ENCODE measurements at regions not wholly inside any gene's neighbourhood (a gene's known extent, or its start where the extent isn't known, plus 50 kb on each side); places are given as distances from the start of the nearest gene placed in this dataset.

DNA sequence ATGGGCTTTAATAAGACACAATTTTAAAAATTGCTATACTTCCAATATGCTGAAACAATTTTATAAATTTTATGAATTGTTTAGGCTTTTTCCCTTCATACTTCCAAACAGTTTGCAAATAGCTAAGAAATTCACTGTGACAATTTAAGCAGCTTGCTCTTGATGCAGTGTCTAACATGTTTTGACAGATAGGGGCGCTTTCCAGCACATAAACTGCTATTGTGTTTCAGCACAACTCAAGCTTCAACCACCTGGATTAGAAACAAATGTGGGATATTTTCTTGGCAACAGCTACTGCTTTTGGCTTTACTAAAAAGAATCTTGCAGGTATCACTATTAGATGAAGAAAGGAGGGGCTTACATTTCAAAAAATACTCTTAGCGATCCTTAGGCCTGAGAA lies 565.8 kb upstream of the DPPA4 start:
- no peaks in the 10 kb centered on the region for H3K36me3 ChIP-seq (ENCODE audit: control insufficient read depth in 3 of 3, insufficient read depth in 2 of 3, low read depth in 1 of 3, low read length in 3 of 3)
- 73 to 80% (median 80%) methylated on average over 2 of the region's 2 CpGs for WGBS, 3 donors
- FAIRE-seq (no peak), DNase-seq (no peak)
- peaks cover 0 to 9% of the 10 kb centered on the region in 2 donors for H3K9me3 ChIP-seq (ENCODE audit: control insufficient read depth in 2 of 2, insufficient read depth in 1 of 2, low read depth in 1 of 2, low read length in 1 of 2)
- H3K27me3 ChIP-seq (ENCODE audit: control insufficient read depth in 3 of 3, insufficient read depth in 3 of 3, low read length in 3 of 3), result no peaks in the 10 kb centered on the region
- no peaks in the 10 kb centered on the region for H3K4me1 ChIP-seq (ENCODE audit: control insufficient read depth in 3 of 3, insufficient read depth in 2 of 3, low read depth in 1 of 3, low read length in 2 of 3)
- no peak overlapping the region for H3K4me3 ChIP-seq (ENCODE audit: low read depth in 1 of 3, low read length in 3 of 3)
- no peak overlapping the region for H3K27ac ChIP-seq (ENCODE audit: low read depth in 1 of 3, low read length in 2 of 3)

DNA sequence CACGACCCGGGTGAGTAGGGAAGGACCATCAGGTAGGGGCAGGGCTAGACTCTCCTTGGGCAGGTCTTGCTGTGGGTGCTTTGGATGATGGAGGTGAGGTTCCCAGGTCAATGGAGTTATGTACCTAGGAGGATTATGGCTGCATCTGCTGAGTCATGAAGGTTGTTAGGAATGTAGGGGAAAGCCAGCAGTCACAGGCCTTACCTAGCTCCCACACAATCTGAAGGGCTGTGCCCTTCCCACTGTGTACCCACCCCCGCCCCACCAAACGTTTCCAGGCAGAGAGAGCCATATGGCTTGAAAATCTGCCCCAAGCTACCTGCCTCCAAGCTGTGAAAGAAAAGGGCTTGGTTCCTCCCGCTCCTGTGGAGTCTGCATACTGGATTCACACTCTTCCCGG lies 573.4 kb upstream of the DPPA4 start:
- DNase-seq (no peak), FAIRE-seq (no peak)
- H3K4me3 ChIP-seq (ENCODE audit: low read depth in 1 of 3, low read length in 3 of 3), result no peak overlapping the region
- no peaks in the 10 kb centered on the region for H3K36me3 ChIP-seq (ENCODE audit: control insufficient read depth in 3 of 3, insufficient read depth in 2 of 3, low read depth in 1 of 3, low read length in 3 of 3)
- WGBS, 3 donors, result 46 to 80% (median 70%) methylated on average over 6 of the region's 6 CpGs
- no peak overlapping the region for H3K27ac ChIP-seq (ENCODE audit: low read depth in 1 of 3, low read length in 2 of 3)
- H3K27me3 ChIP-seq (ENCODE audit: control insufficient read depth in 3 of 3, insufficient read depth in 3 of 3, low read length in 3 of 3), result no peaks in the 10 kb centered on the region
- H3K4me1 ChIP-seq (ENCODE audit: control insufficient read depth in 3 of 3, insufficient read depth in 2 of 3, low read depth in 1 of 3, low read length in 2 of 3), result no peaks in the 10 kb centered on the region
- H3K9me3 ChIP-seq (ENCODE audit: control insufficient read depth in 2 of 2, insufficient read depth in 1 of 2, low read depth in 1 of 2, low read length in 1 of 2), result peaks cover 0 to 8% of the 10 kb centered on the region in 2 donors

GRCh38 chr3:109918740-109919139 lies 581.4 kb upstream of the DPPA4 start:
- Histone ChIP-seq H3K27me3 (ENCODE audit: control insufficient read depth in 3 of 3, insufficient read depth in 3 of 3, low read length in 3 of 3) (no peaks in the 10 kb centered on the region), H3K4me1 (ENCODE audit: control insufficient read depth in 3 of 3, insufficient read depth in 2 of 3, low read depth in 1 of 3, low read length in 2 of 3) (no peaks in the 10 kb centered on the region), H3K9me3 (ENCODE audit: control insufficient read depth in 2 of 2, insufficient read depth in 1 of 2, low read depth in 1 of 2, low read length in 1 of 2) (no peaks in the 10 kb centered on the region), H3K4me3 (ENCODE audit: low read depth in 1 of 3, low read length in 3 of 3) (no peak overlapping the region), H3K36me3 (ENCODE audit: control insufficient read depth in 3 of 3, insufficient read depth in 2 of 3, low read depth in 1 of 3, low read length in 3 of 3) (no peaks in the 10 kb centered on the region), H3K27ac (ENCODE audit: low read depth in 1 of 3, low read length in 2 of 3) (no peak overlapping the region)
- DNase-seq, result no peak
- no peak for FAIRE-seq
- WGBS, 3 donors, result 52 to 63% (median 54%) methylated on average over 2 of the region's 2 CpGs

DNA sequence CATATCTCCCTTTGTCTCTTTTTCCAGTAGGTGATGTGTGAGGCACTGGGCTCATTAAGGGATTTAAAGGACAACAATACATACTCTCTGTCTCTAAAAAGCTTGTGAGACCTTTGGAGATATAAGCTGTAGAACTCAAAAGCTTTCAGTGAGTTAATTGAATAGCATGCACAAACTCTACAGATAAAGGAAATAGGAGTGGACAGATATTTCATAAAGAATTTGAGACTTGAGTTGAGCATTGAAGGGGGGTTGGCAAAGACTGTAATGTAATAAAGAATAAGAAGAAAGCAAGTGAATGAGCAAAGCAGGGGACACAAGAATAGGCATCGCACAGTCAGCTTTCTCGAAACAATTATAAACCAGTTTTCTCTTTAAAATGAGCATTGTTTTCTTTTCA lies 583.4 kb upstream of the DPPA4 start:
- H3K9me3 ChIP-seq (ENCODE audit: control insufficient read depth in 2 of 2, insufficient read depth in 1 of 2, low read depth in 1 of 2, low read length in 1 of 2), result no peaks in the 10 kb centered on the region
- no peak for DNase-seq
- no peaks in the 10 kb centered on the region for H3K27me3 ChIP-seq (ENCODE audit: control insufficient read depth in 3 of 3, insufficient read depth in 3 of 3, low read length in 3 of 3)
- WGBS, 3 donors, result 95 to 98% (median 97%) methylated on average over 2 of the region's 2 CpGs
- no peaks in the 10 kb centered on the region for H3K4me1 ChIP-seq (ENCODE audit: control insufficient read depth in 3 of 3, insufficient read depth in 2 of 3, low read depth in 1 of 3, low read length in 2 of 3)
- H3K36me3 ChIP-seq (ENCODE audit: control insufficient read depth in 3 of 3, insufficient read depth in 2 of 3, low read depth in 1 of 3, low read length in 3 of 3), result no peaks in the 10 kb centered on the region
- H3K27ac ChIP-seq (ENCODE audit: low read depth in 1 of 3, low read length in 2 of 3), result no peak overlapping the region
- H3K4me3 ChIP-seq (ENCODE audit: low read depth in 1 of 3, low read length in 3 of 3), result no peak overlapping the region
- FAIRE-seq, result no peak

GRCh38 chr3:109921509-109921908 lies 584.2 kb upstream of the DPPA4 start:
- FAIRE-seq (no peak), DNase-seq (no peak)
- Histone ChIP-seq H3K4me3 (ENCODE audit: low read depth in 1 of 3, low read length in 3 of 3) (no peak overlapping the region), H3K4me1 (ENCODE audit: control insufficient read depth in 3 of 3, insufficient read depth in 2 of 3, low read depth in 1 of 3, low read length in 2 of 3) (no peaks in the 10 kb centered on the region), H3K36me3 (ENCODE audit: control insufficient read depth in 3 of 3, insufficient read depth in 2 of 3, low read depth in 1 of 3, low read length in 3 of 3) (no peaks in the 10 kb centered on the region), H3K9me3 (ENCODE audit: control insufficient read depth in 2 of 2, insufficient read depth in 1 of 2, low read depth in 1 of 2, low read length in 1 of 2) (no peaks in the 10 kb centered on the region), H3K27me3 (ENCODE audit: control insufficient read depth in 3 of 3, insufficient read depth in 3 of 3, low read length in 3 of 3) (no peaks in the 10 kb centered on the region), H3K27ac (ENCODE audit: low read depth in 1 of 3, low read length in 2 of 3) (no peak overlapping the region)
- WGBS, 3 donors, result 77 to 95% (median 83%) methylated on average over 5 of the region's 5 CpGs

GRCh38 chr3:109922856-109923255 lies 585.5 kb upstream of the DPPA4 start:
- no peak for FAIRE-seq
- no peak for DNase-seq
- Histone ChIP-seq H3K4me3 (ENCODE audit: low read depth in 1 of 3, low read length in 3 of 3) (no peak overlapping the region), H3K4me1 (ENCODE audit: control insufficient read depth in 3 of 3, insufficient read depth in 2 of 3, low read depth in 1 of 3, low read length in 2 of 3) (no peaks in the 10 kb centered on the region), H3K36me3 (ENCODE audit: control insufficient read depth in 3 of 3, insufficient read depth in 2 of 3, low read depth in 1 of 3, low read length in 3 of 3) (no peaks in the 10 kb centered on the region), H3K9me3 (ENCODE audit: control insufficient read depth in 2 of 2, insufficient read depth in 1 of 2, low read depth in 1 of 2, low read length in 1 of 2) (no peaks in the 10 kb centered on the region), H3K27ac (ENCODE audit: low read depth in 1 of 3, low read length in 2 of 3) (no peak overlapping the region), H3K27me3 (ENCODE audit: control insufficient read depth in 3 of 3, insufficient read depth in 3 of 3, low read length in 3 of 3) (no peaks in the 10 kb centered on the region)
- WGBS, 3 donors, result 54 to 77% (median 76%) methylated on average over 2 of the region's 2 CpGs

DNA sequence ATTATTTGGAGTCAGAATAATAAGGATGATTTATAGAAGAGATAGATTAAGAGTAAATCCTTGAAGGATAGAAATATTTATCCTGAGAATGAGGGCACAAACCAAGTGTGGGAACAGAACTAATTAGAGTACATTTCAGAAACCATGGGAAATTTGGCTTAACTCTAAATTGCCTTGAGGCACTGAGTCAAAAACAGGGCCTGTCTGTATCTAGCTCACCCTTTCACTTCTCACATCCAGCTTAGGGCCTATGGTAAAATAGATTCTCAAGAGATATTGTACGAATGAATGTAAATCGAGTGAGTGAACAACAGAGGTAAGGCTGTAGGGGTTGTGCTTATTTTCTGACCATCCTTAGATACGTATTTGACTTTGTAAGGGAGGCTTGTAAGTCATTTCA lies 586.1 kb upstream of the DPPA4 start:
- no peak for DNase-seq
- Histone ChIP-seq H3K4me1 (ENCODE audit: control insufficient read depth in 3 of 3, insufficient read depth in 2 of 3, low read depth in 1 of 3, low read length in 2 of 3) (no peaks in the 10 kb centered on the region), H3K27ac (ENCODE audit: low read depth in 1 of 3, low read length in 2 of 3) (no peak overlapping the region), H3K9me3 (ENCODE audit: control insufficient read depth in 2 of 2, insufficient read depth in 1 of 2, low read depth in 1 of 2, low read length in 1 of 2) (no peaks in the 10 kb centered on the region), H3K36me3 (ENCODE audit: control insufficient read depth in 3 of 3, insufficient read depth in 2 of 3, low read depth in 1 of 3, low read length in 3 of 3) (no peaks in the 10 kb centered on the region), H3K27me3 (ENCODE audit: control insufficient read depth in 3 of 3, insufficient read depth in 3 of 3, low read length in 3 of 3) (no peaks in the 10 kb centered on the region), H3K4me3 (ENCODE audit: low read depth in 1 of 3, low read length in 3 of 3) (no peak overlapping the region)
- no peak for FAIRE-seq
- 87 to 96% (median 95%) methylated on average over 3 of the region's 3 CpGs for WGBS, 3 donors

DNA sequence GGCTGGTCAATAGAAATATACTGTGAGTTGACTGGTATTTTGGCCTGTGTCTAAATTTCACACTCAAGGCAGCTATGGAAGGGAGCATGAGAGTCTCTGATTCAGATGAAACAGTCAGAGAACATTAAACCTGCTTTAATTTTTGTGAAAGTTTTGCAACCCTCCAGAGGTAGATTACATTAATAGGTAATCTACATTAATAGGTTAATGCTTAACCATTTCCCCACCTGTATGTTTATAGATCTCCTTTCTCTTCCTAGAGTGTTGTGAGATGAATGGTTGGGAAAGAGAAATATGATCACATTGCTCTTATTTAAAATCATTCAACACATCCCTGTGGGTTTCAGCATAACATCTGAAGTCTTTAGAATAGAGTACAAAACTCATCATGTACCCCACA lies 586.9 kb upstream of the DPPA4 start:
- no peak overlapping the region for H3K4me3 ChIP-seq (ENCODE audit: low read depth in 1 of 3, low read length in 3 of 3)
- FAIRE-seq (no peak), DNase-seq (no peak)
- H3K36me3 ChIP-seq (ENCODE audit: control insufficient read depth in 3 of 3, insufficient read depth in 2 of 3, low read depth in 1 of 3, low read length in 3 of 3), result no peaks in the 10 kb centered on the region
- no peaks in the 10 kb centered on the region for H3K9me3 ChIP-seq (ENCODE audit: control insufficient read depth in 2 of 2, insufficient read depth in 1 of 2, low read depth in 1 of 2, low read length in 1 of 2)
- H3K27ac ChIP-seq (ENCODE audit: low read depth in 1 of 3, low read length in 2 of 3), result no peak overlapping the region
- H3K27me3 ChIP-seq (ENCODE audit: control insufficient read depth in 3 of 3, insufficient read depth in 3 of 3, low read length in 3 of 3), result no peaks in the 10 kb centered on the region
- no peaks in the 10 kb centered on the region for H3K4me1 ChIP-seq (ENCODE audit: control insufficient read depth in 3 of 3, insufficient read depth in 2 of 3, low read depth in 1 of 3, low read length in 2 of 3)

GRCh38 chr3:109926376-109926775 lies 589.0 kb upstream of the DPPA4 start:
- no peak for DNase-seq
- no peak overlapping the region for H3K4me3 ChIP-seq (ENCODE audit: low read depth in 1 of 3, low read length in 3 of 3)
- H3K27ac ChIP-seq (ENCODE audit: low read depth in 1 of 3, low read length in 2 of 3), result no peak overlapping the region
- 93 to 94% (median 93%) methylated on average over 8 of the region's 8 CpGs for WGBS, 3 donors
- no peaks in the 10 kb centered on the region for H3K4me1 ChIP-seq (ENCODE audit: control insufficient read depth in 3 of 3, insufficient read depth in 2 of 3, low read depth in 1 of 3, low read length in 2 of 3)
- H3K9me3 ChIP-seq (ENCODE audit: control insufficient read depth in 2 of 2, insufficient read depth in 1 of 2, low read depth in 1 of 2, low read length in 1 of 2), result no peaks in the 10 kb centered on the region
- H3K27me3 ChIP-seq (ENCODE audit: control insufficient read depth in 3 of 3, insufficient read depth in 3 of 3, low read length in 3 of 3), result no peaks in the 10 kb centered on the region
- H3K36me3 ChIP-seq (ENCODE audit: control insufficient read depth in 3 of 3, insufficient read depth in 2 of 3, low read depth in 1 of 3, low read length in 3 of 3), result no peaks in the 10 kb centered on the region
- no peak for FAIRE-seq

Measured in small intestine (tissue), 7 donors.